HepG2 (cell line): ENCODE measurements at regions not wholly inside any gene's neighbourhood (a gene's known extent, or its start where the extent isn't known, plus 50 kb on each side); places are given as distances from the start of the nearest gene placed in this dataset.

Experiments
- ATAC-seq: fragments of 200-7000 bp; cut with Tn5 transposase; 3 replicates; pipeline ENCODE4 v1.9.1; 2020; ENCODE audit warnings: mild to moderate bottlenecking, moderate library complexity
- BruUV-seq: library from RNA; stranded (reverse); fragments of 400-500 nt; replicated peaks from 2 replicates; lab custom pipeline; 2021; lab: Mats Ljungman, UMichigan
- CTCF ChIA-PET: fragments of 300-600 bp; formaldehyde crosslinking; extraction: SDS; loops from one replicate; lab custom pipeline; 2021; ENCODE audit warnings: low total read pairs, inconsistent platforms, low intra/inter-chr PET ratio; lab: Yijun Ruan, JAX
- POLR2A ChIA-PET: fragments of 350-600 bp; sonication (Branson Sonifier 250); formaldehyde crosslinking; loops from one replicate; lab custom pipeline; 2020; ENCODE audit warnings: antibody characterized with exemption, inconsistent platforms; lab: Yijun Ruan, JAX
- DNase-seq: peaks from one replicate; pipeline ENCODE4 v3.0.0-alpha.2; 2015; ENCODE audit warnings: low spot score
- FAIRE-seq: peaks from 3 replicates; lab custom pipeline; 2011; peaks lifted over from hg19 to GRCh38; lab: Jason Lieb, UNC
- H2AFZ ChIP-seq: one replicate; pipeline ENCODE4 v1.6.1; 2011; ENCODE audit warnings: low read length, inconsistent platforms
- H3K27ac ChIP-seq: fragments of 300-600 bp; 3 replicates; pipeline ENCODE4 v1.8.0; 2011; ENCODE audit warnings: mixed run types, mild to moderate bottlenecking, mixed read lengths, low read length, inconsistent platforms; ENCODE audit not compliant: insufficient read depth; ENCODE audit errors: extremely low read length
- H3K27me3 ChIP-seq, 2 experiments: fragments of 200-600 bp in 1 of 2; 2 replicates in 1 of 2; 3 replicates in 1 of 2; pipeline versions ENCODE4 v1.6.0 to v1.8.0; 2011; ENCODE audit warnings: low read length in 2 of 2, mild to moderate bottlenecking in 2 of 2, moderate library complexity in 2 of 2, inconsistent platforms in 1 of 2; ENCODE audit not compliant: insufficient read depth in 2 of 2, control insufficient read depth in 1 of 2
- H3K36me3 ChIP-seq, 2 experiments: fragments of 200-600 bp in 1 of 2; replicated peaks in 1 of 2; 2 replicates in 1 of 2; 3 replicates in 1 of 2; pipeline versions ENCODE4 v1.5.1 to v1.8.0; 2011; ENCODE audit warnings: low read length in 2 of 2, inconsistent platforms in 1 of 2; ENCODE audit not compliant: insufficient read depth in 2 of 2, control insufficient read depth in 1 of 2
- H3K4me1 ChIP-seq: 2 replicates; pipeline ENCODE4 v1.5.1; 2012; ENCODE audit warnings: low read length, inconsistent platforms; ENCODE audit not compliant: insufficient read depth
- H3K4me2 ChIP-seq: 2 replicates; pipeline ENCODE4 v1.6.0; 2011; ENCODE audit warnings: low read depth, low read length, inconsistent platforms
- H3K4me3 ChIP-seq, 3 experiments: fragments of 200-600 bp in 1 of 3; sonication (generic), shearing (Covaris generic) in 1 of 3; replicated peaks in 1 of 3; 2 replicates each; pipeline ENCODE4 v1.5.1; 2011 to 2016; ENCODE audit warnings: low read length in 3 of 3, inconsistent platforms in 2 of 3, low read depth in 2 of 3, mild to moderate bottlenecking in 2 of 3, control low read depth in 1 of 3, mixed read lengths in 1 of 3; ENCODE audit not compliant: insufficient read depth in 1 of 3
- H3K79me2 ChIP-seq: one replicate; pipeline ENCODE4 v1.6.1; 2011; ENCODE audit warnings: low read length, inconsistent platforms; ENCODE audit not compliant: insufficient read depth
- H3K9ac ChIP-seq: 2 replicates; pipeline ENCODE4 v1.6.0; 2011; ENCODE audit warnings: mild to moderate bottlenecking, low read depth, low read length, inconsistent platforms; ENCODE audit not compliant: insufficient read depth
- H3K9me3 ChIP-seq: 2 replicates; pipeline ENCODE4 v1.5.1; 2012; ENCODE audit warnings: mild to moderate bottlenecking, low read length
- H4K20me1 ChIP-seq: 2 replicates; pipeline ENCODE4 v1.6.0; 2011; ENCODE audit warnings: inconsistent platforms, mild to moderate bottlenecking, low read length, moderate library complexity; ENCODE audit not compliant: insufficient read depth
- MAFK ChIP-seq, 2 experiments: IDR thresholded peaks in 1 of 2; conservative IDR thresholded peaks in 1 of 2; 2 replicates each; pipeline ENCODE4 v1.6.1; 2011; ENCODE audit warnings: improper control_type of control experiment in 2 of 2, low read length in 2 of 2
- PHF21A ChIP-seq: sonication (generic); formaldehyde crosslinking; IDR thresholded peaks from 2 replicates; pipeline ENCODE4 v1.5.0; 2020; ENCODE audit warnings: mild to moderate bottlenecking, missing genetic modification reagents
- ZNF572 ChIP-seq: sonication (generic); formaldehyde crosslinking; IDR thresholded peaks from 2 replicates; pipeline ENCODE4 v1.5.1; 2020; ENCODE audit warnings: mild to moderate bottlenecking, missing genetic modification reagents
- ZNF644 ChIP-seq: IDR thresholded peaks from 2 replicates; pipeline ENCODE4 v1.6.1; 2016; ENCODE audit warnings: low read depth
- WGBS: methylation state at CpG from one replicate; pipeline ENCODE4 v1.1.6; 2017; ENCODE audit warnings: low lambda C conversion rate; 5-methylcytosine and 5-hydroxymethylcytosine counted together
- in situ Hi-C: cut with HindIII; loops from 2 replicates; pipeline ENCODE4 v1.10.0; 2017; ENCODE audit warnings: low pct_unique_long_range_greater_than_20kb; ENCODE audit not compliant: extremely low pct_ligation_motif_present
- intact Hi-C: fragments of 100-400 bp; cut with micrococcal nuclease; formaldehyde crosslinking; loops from one replicate; pipeline ENCODE4 v1.10.0; 2022; ENCODE audit not compliant: unreplicated experiment

GRCh38 chr3:106811376-106811775 is 565.9 kb upstream of the CCDC54 start:
- POLR2A ChIA-PET, result no interaction called here
- Histone ChIP-seq H3K9ac (no peak overlapping the region), H3K4me3 (no peak overlapping the region), H4K20me1 (no peaks in the 10 kb centered on the region), H3K27me3 (no peaks in the 10 kb centered on the region), H3K79me2 (no peaks in the 10 kb centered on the region), H3K9me3 (no peaks in the 10 kb centered on the region), H3K27ac (no peak overlapping the region), H2AFZ (no peak overlapping the region), H3K4me1 (no peaks in the 10 kb centered on the region), H3K36me3 (no peaks in the 10 kb centered on the region), H3K4me2 (no peak overlapping the region)
- CTCF ChIA-PET, result no interaction called here
- FAIRE-seq (no peak), ATAC-seq (no peak), DNase-seq (no peak)
- no TSS peak for BruUV-seq
- TF ChIP-seq MAFK (conservative IDR thresholded peaks at IDR 0.05 in 1 of 2, IDR thresholded peaks at IDR 0.05 in 1 of 2; ENCODE audit: low read length in 2 of 2) (peak in 1 of 2 experiments; percentile 31; a peak in 2 of 4 replicates), PHF21A (no peak)
- intact Hi-C loops, result no loop called here
- WGBS, result 0% methylated on average over 3 of the region's 3 CpGs
- in situ Hi-C loops, result no loop called here

- Histone ChIP-seq H2AFZ (no peak overlapping the region), H3K27ac (no peak overlapping the region), H3K4me3 (no peak overlapping the region), H3K9me3 (no peaks in the 10 kb centered on the region), H3K9ac (no peak overlapping the region), H3K79me2 (no peaks in the 10 kb centered on the region), H3K4me1 (no peaks in the 10 kb centered on the region), H3K4me2 (no peak overlapping the region), H4K20me1 (no peaks in the 10 kb centered on the region), H3K27me3 (no peaks in the 10 kb centered on the region), H3K36me3 (no peaks in the 10 kb centered on the region)
- no TSS peak for BruUV-seq
- CTCF ChIA-PET, result no interaction called here
- ATAC-seq (no peak), FAIRE-seq (no peak), DNase-seq (no peak)
- TF ChIP-seq ZNF644 (CRISPR knock-in tag), result no peak
- TF ChIP-seq ZNF572, result no peak
- intact Hi-C loops (no loop called here), in situ Hi-C loops (no loop called here)
- POLR2A ChIA-PET, result no interaction called here
- 2% methylated on average over 3 of the region's 3 CpGs for WGBS
These were observed 563.5 kb upstream of the CCDC54 start for GRCh38 chr3:106813742-106814141.
